ENCODE measurements at regions not wholly inside any gene's neighbourhood (a gene's known extent, or its start where the extent isn't known, plus 50 kb on each side); places are given as distances from the start of the nearest gene placed in this dataset.
A peak's percentile ranks its signal among the peaks of the same experiment; 100 is the strongest.

DNA sequence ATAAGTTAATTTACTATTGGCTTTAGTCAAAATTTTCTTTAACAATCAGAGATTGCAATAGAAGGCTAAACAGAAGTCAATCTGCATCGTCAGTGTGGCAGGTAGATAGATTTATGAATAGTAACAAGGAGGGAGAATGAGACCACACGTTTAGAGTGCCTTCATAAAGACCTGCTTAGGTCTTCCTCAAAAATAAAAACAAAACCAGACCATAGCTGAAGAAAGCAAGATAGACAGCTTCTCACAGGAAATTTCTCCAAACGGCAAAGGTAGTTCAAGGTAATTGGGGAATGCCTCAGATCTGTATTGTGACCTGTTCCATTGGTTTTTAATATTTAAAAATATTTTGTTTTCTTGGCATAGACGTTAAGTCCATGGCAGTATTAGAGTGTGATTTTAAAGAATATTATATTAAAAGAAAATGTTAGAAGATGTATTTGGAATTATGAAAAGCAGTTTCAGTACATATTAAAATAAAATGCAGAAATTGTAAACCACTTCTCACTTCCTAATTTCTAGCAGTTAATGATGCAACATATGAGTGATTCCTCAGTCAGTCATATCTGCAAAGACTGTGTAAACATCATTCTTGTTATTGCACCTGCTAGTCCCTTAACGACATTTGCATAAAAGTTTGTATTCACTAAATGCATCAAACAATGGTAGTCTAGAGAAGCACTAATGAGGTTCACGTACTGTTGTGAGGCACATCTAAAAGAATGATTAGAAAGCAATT, 278.0 kb downstream of the HLX start (continued):
- TF ChIP-seq, protein P1, sequence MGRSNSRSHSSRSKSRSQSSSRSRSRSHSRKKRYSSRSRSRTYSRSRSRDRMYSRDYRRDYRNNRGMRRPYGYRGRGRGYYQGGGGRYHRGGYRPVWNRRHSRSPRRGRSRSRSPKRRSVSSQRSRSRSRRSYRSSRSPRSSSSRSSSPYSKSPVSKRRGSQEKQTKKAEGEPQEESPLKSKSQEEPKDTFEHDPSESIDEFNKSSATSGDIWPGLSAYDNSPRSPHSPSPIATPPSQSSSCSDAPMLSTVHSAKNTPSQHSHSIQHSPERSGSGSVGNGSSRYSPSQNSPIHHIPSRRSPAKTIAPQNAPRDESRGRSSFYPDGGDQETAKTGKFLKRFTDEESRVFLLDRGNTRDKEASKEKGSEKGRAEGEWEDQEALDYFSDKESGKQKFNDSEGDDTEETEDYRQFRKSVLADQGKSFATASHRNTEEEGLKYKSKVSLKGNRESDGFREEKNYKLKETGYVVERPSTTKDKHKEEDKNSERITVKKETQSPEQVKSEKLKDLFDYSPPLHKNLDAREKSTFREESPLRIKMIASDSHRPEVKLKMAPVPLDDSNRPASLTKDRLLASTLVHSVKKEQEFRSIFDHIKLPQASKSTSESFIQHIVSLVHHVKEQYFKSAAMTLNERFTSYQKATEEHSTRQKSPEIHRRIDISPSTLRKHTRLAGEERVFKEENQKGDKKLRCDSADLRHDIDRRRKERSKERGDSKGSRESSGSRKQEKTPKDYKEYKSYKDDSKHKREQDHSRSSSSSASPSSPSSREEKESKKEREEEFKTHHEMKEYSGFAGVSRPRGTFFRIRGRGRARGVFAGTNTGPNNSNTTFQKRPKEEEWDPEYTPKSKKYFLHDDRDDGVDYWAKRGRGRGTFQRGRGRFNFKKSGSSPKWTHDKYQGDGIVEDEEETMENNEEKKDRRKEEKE (IDR thresholded peaks at IDR 0.05) = no peak
- TF ChIP-seq, protein P2, sequence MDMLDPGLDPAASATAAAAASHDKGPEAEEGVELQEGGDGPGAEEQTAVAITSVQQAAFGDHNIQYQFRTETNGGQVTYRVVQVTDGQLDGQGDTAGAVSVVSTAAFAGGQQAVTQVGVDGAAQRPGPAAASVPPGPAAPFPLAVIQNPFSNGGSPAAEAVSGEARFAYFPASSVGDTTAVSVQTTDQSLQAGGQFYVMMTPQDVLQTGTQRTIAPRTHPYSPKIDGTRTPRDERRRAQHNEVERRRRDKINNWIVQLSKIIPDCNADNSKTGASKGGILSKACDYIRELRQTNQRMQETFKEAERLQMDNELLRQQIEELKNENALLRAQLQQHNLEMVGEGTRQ (IDR thresholded peaks at IDR 0.05; ENCODE audit: borderline replicate concordance, low read depth, low read length) = no peak
- TF ChIP-seq SREBF1 (IDR thresholded peaks at IDR 0.05; ENCODE audit: low read length) (no peak), ATF7 (IDR thresholded peaks at IDR 0.05; ENCODE audit: low read depth) (peak; percentile 92), NR2F1 (conservative IDR thresholded peaks at IDR 0.05) (0 out of 2 replicates have a peak, but pooled peaks have one; percentile 21), SUZ12 (IDR thresholded peaks at IDR 0.05; ENCODE audit: unreplicated experiment) (no peak), EGR1 (IDR thresholded peaks at IDR 0.05; ENCODE audit: borderline replicate concordance in 1 of 2, low read depth in 2 of 2, low read length in 2 of 2) (no peak), STAT1 (conservative IDR thresholded peaks at IDR 0.05) (no peak), NR2C2 (IDR thresholded peaks at IDR 0.05; ENCODE audit: borderline replicate concordance, control insufficient read depth, insufficient read length, low read depth) (no peak), RAD51 (IDR thresholded peaks at IDR 0.05) (no peak), MEF2A (IDR thresholded peaks at IDR 0.05; ENCODE audit: insufficient read depth, low read depth, low read length) (no peak), KAT2A (conservative IDR thresholded peaks at IDR 0.05; ENCODE audit: control insufficient read depth, low read depth, low read length) (no peak), MTA3 (IDR thresholded peaks at IDR 0.05; ENCODE audit: borderline replicate concordance, low read length) (no peak), JUNB (IDR thresholded peaks at IDR 0.05) (peak; percentile 76), GATAD2B (conservative IDR thresholded peaks at IDR 0.05; ENCODE audit: low read depth) (no peak), WRNIP1 (IDR thresholded peaks at IDR 0.05; ENCODE audit: borderline replicate concordance, low read depth, low read length) (no peak), BRCA1 (IDR thresholded peaks at IDR 0.05; ENCODE audit: low read depth, low read length) (no peak), CREB1 (IDR thresholded peaks at IDR 0.05; ENCODE audit: low read depth) (0 out of 2 replicates have a peak, but pooled peaks have one; percentile 17), MEF2B (IDR thresholded peaks at IDR 0.05; ENCODE audit: partially characterized antibody, poor library complexity, severe bottlenecking) (peak; percentile 68), ZNF207 (IDR thresholded peaks at IDR 0.05; ENCODE audit: borderline replicate concordance) (no peak), MTA2 (IDR thresholded peaks at IDR 0.05; ENCODE audit: low read depth) (peak; percentile 99)
- TF ChIP-seq, protein P3, sequence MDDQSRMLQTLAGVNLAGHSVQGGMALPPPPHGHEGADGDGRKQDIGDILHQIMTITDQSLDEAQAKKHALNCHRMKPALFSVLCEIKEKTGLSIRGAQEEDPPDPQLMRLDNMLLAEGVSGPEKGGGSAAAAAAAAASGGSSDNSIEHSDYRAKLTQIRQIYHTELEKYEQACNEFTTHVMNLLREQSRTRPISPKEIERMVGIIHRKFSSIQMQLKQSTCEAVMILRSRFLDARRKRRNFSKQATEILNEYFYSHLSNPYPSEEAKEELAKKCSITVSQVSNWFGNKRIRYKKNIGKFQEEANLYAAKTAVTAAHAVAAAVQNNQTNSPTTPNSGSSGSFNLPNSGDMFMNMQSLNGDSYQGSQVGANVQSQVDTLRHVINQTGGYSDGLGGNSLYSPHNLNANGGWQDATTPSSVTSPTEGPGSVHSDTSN (IDR thresholded peaks at IDR 0.05; ENCODE audit: insufficient replicate concordance, low read depth, low read length) = no peak
- TF ChIP-seq, protein P4, sequence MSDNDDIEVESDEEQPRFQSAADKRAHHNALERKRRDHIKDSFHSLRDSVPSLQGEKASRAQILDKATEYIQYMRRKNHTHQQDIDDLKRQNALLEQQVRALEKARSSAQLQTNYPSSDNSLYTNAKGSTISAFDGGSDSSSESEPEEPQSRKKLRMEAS (IDR thresholded peaks at IDR 0.05; ENCODE audit: low read depth, low read length) = no peak
